HG03139 (cell line): ENCODE measurements at regions not wholly inside any gene's neighbourhood (a gene's known extent, or its start where the extent isn't known, plus 50 kb on each side); places are given as distances from the start of the nearest gene placed in this dataset.

Source experiments
- ATAC-seq: cut with Tn5 transposase; IDR thresholded peaks from one replicate; pipeline ENCODE4 v1.9.1; 2021; ENCODE audit not compliant: unreplicated experiment

GRCh38 chr7:46357851-46358250 is 436.8 kb upstream of the IGFBP3 start:
- no peak for ATAC-seq

GRCh38 chr7:46357290-46357689 is 436.2 kb upstream of the IGFBP3 start:
- no peak for ATAC-seq

- ATAC-seq = no peak
These were observed 435.3 kb upstream of the IGFBP3 start for GRCh38 chr7:46356371-46356770.

GRCh38 chr7:46355331-46355730 is 434.3 kb upstream of the IGFBP3 start:
- no peak for ATAC-seq

- ATAC-seq = no peak
These were observed 431.2 kb upstream of the IGFBP3 start for GRCh38 chr7:46352004-46352954.

- ATAC-seq = no peak
These were observed 428.4 kb upstream of the IGFBP3 start for GRCh38 chr7:46349490-46349889.

GRCh38 chr7:46344533-46344932 is 423.5 kb upstream of the IGFBP3 start:
- ATAC-seq = no peak

GRCh38 chr7:46343802-46344201 is 422.7 kb upstream of the IGFBP3 start:
- ATAC-seq = no peak

- ATAC-seq = no peak
These were observed 401.9 kb upstream of the IGFBP3 start for GRCh38 chr7:46322937-46323336.

- ATAC-seq = no peak
These were observed 400.6 kb upstream of the IGFBP3 start for GRCh38 chr7:46321556-46322205.

- ATAC-seq = no peak
These were observed 399.9 kb upstream of the IGFBP3 start for GRCh38 chr7:46320956-46321355.

- no peak for ATAC-seq
These were observed 398.8 kb upstream of the IGFBP3 start for GRCh38 chr7:46319841-46320240.

- no peak for ATAC-seq
These were observed 397.2 kb upstream of the IGFBP3 start for GRCh38 chr7:46318276-46318675.

- no peak for ATAC-seq
These were observed 396.2 kb upstream of the IGFBP3 start for GRCh38 chr7:46317256-46317655.

GRCh38 chr7:46315891-46316290 is 394.8 kb upstream of the IGFBP3 start:
- no peak for ATAC-seq

GRCh38 chr7:46301677-46302076 is 380.6 kb upstream of the IGFBP3 start:
- ATAC-seq = no peak

GRCh38 chr7:46297515-46297914 is 376.4 kb upstream of the IGFBP3 start:
- ATAC-seq = no peak

- no peak for ATAC-seq
These were observed 375.5 kb upstream of the IGFBP3 start for GRCh38 chr7:46296526-46296925.

GRCh38 chr7:46294381-46294780 is 373.3 kb upstream of the IGFBP3 start:
- ATAC-seq = no peak

GRCh38 chr7:46292741-46293140 is 371.7 kb upstream of the IGFBP3 start:
- ATAC-seq = no peak

- ATAC-seq = no peak
These were observed 370.6 kb upstream of the IGFBP3 start for GRCh38 chr7:46291601-46292150.

- ATAC-seq = no peak
These were observed 370.0 kb upstream of the IGFBP3 start for GRCh38 chr7:46291050-46291438.
